Tibial artery (tissue), 4 donors: ENCODE measurements at regions not wholly inside any gene's neighbourhood (a gene's known extent, or its start where the extent isn't known, plus 50 kb on each side); places are given as distances from the start of the nearest gene placed in this dataset.

ENCODE experiments used
- DNase-seq, 2 donors: peaks; one replicate each; pipeline ENCODE4 v3.0.0-alpha.2; 2019
- H3K27ac ChIP-seq, 2 donors: fragments of 200-600 bp; sonication (generic) in 1 of 2; 1 replicate in 1 of 2; 2 replicates in 1 of 2; pipeline ENCODE4 v1.5.1; 2018 to 2019; ENCODE audit warnings: mild to moderate bottlenecking in 1 of 2
- H3K27me3 ChIP-seq, 2 donors: fragments of 200-600 bp; sonication (generic) in 1 of 2; one replicate each; pipeline versions ENCODE4 v1.5.1 to v1.6.0; 2016 to 2019
- H3K36me3 ChIP-seq, 3 donors: fragments of 200-600 bp; sonication (generic) in 2 of 3; one replicate each; pipeline ENCODE4 v1.5.1; 2016 to 2019; ENCODE audit warnings: mild to moderate bottlenecking in 2 of 3
- H3K4me1 ChIP-seq, 4 donors: fragments of 200-600 bp; sonication (generic) in 2 of 4; 1 replicate in 3 of 4; 2 replicates in 1 of 4; pipeline ENCODE4 v1.5.1; 2016 to 2019
- H3K4me3 ChIP-seq, 2 donors: fragments of 200-600 bp; sonication (generic) in 1 of 2; 1 replicate in 1 of 2; 2 replicates in 1 of 2; pipeline ENCODE4 v1.5.1; 2018 to 2019; ENCODE audit warnings: mild to moderate bottlenecking in 2 of 2
- H3K9me3 ChIP-seq, 3 donors: fragments of 200-600 bp; sonication (generic) in 1 of 3; one replicate each; pipeline ENCODE4 v1.5.1; 2016 to 2019
- intact Hi-C: fragments of 100-400 bp; cut with DNase I; formaldehyde crosslinking; loops from one replicate; pipeline ENCODE4 v1.15.0; 2023; ENCODE audit warnings: low total_unique reads
- TF ChIP-seq, protein P1 (sequence below), 2 experiments: fragments of 200-600 bp in 1 of 2; fragments of 450-650 bp in 1 of 2; IDR thresholded peaks; one replicate each; pipeline ENCODE4 v1.5.1; 2017 to 2019; ENCODE audit warnings: antibody characterized with exemption in 2 of 2, mild to moderate bottlenecking in 1 of 2, moderate library complexity in 1 of 2

- no peak overlapping the region for H3K4me3 ChIP-seq
- H3K4me1 ChIP-seq, result no peaks in the 10 kb centered on the region
- peaks cover 0 to 8% of the 10 kb centered on the region in 2 donors for H3K27me3 ChIP-seq
- H3K36me3 ChIP-seq, result no peaks in the 10 kb centered on the region
- H3K27ac ChIP-seq, result no peak overlapping the region
- DNase-seq, result no peak
- intact Hi-C loops, result no loop called here
- no peaks in the 10 kb centered on the region for H3K9me3 ChIP-seq
- TF ChIP-seq, protein P1, sequence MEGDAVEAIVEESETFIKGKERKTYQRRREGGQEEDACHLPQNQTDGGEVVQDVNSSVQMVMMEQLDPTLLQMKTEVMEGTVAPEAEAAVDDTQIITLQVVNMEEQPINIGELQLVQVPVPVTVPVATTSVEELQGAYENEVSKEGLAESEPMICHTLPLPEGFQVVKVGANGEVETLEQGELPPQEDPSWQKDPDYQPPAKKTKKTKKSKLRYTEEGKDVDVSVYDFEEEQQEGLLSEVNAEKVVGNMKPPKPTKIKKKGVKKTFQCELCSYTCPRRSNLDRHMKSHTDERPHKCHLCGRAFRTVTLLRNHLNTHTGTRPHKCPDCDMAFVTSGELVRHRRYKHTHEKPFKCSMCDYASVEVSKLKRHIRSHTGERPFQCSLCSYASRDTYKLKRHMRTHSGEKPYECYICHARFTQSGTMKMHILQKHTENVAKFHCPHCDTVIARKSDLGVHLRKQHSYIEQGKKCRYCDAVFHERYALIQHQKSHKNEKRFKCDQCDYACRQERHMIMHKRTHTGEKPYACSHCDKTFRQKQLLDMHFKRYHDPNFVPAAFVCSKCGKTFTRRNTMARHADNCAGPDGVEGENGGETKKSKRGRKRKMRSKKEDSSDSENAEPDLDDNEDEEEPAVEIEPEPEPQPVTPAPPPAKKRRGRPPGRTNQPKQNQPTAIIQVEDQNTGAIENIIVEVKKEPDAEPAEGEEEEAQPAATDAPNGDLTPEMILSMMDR (IDR thresholded peaks at IDR 0.05), result no peak
Measured at GRCh38 chr22:17318817-17319216, 50.4 kb upstream of the CECR2 start.

DNA sequence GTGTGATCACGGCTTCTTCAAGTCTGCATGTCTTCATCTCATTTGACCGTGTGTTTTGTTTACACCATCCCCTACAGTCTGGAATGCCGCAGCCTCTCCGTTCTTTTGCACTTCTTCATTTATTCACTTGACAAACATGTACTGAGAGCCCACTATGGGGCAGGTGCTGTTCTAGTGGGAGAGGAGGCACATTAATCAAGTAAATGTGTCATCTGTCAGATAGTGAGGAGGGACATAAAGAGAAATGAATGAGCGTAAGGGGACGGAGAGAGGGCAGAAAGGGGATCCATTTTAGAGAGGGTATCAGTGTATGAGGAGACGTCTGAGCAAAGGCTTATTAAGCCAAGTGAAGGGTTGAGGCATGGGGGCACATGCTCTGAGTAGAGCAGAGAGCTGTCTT lies 54.0 kb upstream of the CECR2 start:
- DNase-seq, result no peak
- no peak overlapping the region for H3K27ac ChIP-seq
- no peaks in the 10 kb centered on the region for H3K4me1 ChIP-seq
- H3K36me3 ChIP-seq, result no peaks in the 10 kb centered on the region
- H3K4me3 ChIP-seq, result no peak overlapping the region
- TF ChIP-seq, protein P1 (IDR thresholded peaks at IDR 0.05), result no peak
- intact Hi-C loops, result no loop called here
- peaks cover 0 to 6% of the 10 kb centered on the region in 2 donors for H3K27me3 ChIP-seq
- no peaks in the 10 kb centered on the region for H3K9me3 ChIP-seq

DNA sequence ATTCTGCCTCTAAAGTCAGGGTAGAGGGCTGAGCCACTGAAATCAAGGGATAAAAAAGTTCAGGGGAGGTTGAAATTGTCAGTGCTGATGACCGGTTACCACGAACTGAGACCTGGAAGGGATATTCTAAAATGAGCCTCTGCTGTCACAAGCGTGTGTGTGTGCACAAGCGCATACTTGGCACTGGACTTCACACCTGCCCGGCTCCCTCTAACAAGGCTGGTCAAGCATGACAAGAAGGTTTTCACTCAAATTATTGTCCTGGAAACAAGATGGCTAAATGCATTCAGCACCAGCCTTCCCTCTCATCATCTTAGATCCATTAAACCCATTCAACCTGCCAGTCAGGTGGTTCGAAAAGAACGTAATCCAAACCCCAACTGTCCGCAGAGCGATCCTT lies 54.8 kb upstream of the CECR2 start:
- H3K27me3 ChIP-seq, result peaks cover 0 to 6% of the 10 kb centered on the region in 2 donors
- no peak for DNase-seq
- H3K27ac ChIP-seq, result no peak overlapping the region
- H3K4me3 ChIP-seq, result no peak overlapping the region
- intact Hi-C loops, result no loop called here
- H3K36me3 ChIP-seq, result no peaks in the 10 kb centered on the region
- H3K4me1 ChIP-seq, result no peaks in the 10 kb centered on the region
- TF ChIP-seq, protein P1 (IDR thresholded peaks at IDR 0.05), result no peak
- no peaks in the 10 kb centered on the region for H3K9me3 ChIP-seq

DNA sequence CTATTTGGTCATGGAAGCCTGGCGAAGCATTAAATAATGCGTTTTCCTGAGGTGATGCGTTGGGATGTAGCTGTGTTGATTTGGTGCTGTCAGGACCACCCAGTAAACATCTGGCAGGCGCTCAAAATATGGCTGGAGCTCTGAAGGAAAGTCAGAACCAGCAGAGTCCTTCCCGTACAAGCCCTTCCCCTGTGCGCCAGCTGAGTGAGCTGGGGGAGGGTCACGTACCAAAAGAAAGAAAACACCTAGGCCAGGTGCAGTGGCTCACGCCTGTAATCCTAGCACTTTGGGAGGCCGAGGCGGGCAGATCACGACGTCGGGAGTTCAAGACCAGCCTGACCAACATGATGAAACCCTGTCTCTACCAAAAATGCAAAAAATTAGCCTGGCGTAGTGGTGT lies 55.6 kb upstream of the CECR2 start:
- intact Hi-C loops, result no loop called here
- H3K36me3 ChIP-seq, result no peaks in the 10 kb centered on the region
- H3K27ac ChIP-seq, result no peak overlapping the region
- no peak for DNase-seq
- H3K4me1 ChIP-seq, result no peaks in the 10 kb centered on the region
- no peaks in the 10 kb centered on the region for H3K9me3 ChIP-seq
- H3K4me3 ChIP-seq, result no peak overlapping the region
- H3K27me3 ChIP-seq, result peaks cover 0 to under 1% of the 10 kb centered on the region in 2 donors
- TF ChIP-seq, protein P1 (IDR thresholded peaks at IDR 0.05), result no peak

- intact Hi-C loops, result no loop called here
- H3K4me3 ChIP-seq, result no peak overlapping the region
- H3K4me1 ChIP-seq, result no peaks in the 10 kb centered on the region
- H3K36me3 ChIP-seq, result no peaks in the 10 kb centered on the region
- TF ChIP-seq, protein P1 (IDR thresholded peaks at IDR 0.05), result no peak
- H3K27ac ChIP-seq, result no peak overlapping the region
- H3K27me3 ChIP-seq, result no peaks in the 10 kb centered on the region
- no peaks in the 10 kb centered on the region for H3K9me3 ChIP-seq
- no peak for DNase-seq
Measured at GRCh38 chr22:17307566-17307965, 61.7 kb upstream of the CECR2 start.

DNA sequence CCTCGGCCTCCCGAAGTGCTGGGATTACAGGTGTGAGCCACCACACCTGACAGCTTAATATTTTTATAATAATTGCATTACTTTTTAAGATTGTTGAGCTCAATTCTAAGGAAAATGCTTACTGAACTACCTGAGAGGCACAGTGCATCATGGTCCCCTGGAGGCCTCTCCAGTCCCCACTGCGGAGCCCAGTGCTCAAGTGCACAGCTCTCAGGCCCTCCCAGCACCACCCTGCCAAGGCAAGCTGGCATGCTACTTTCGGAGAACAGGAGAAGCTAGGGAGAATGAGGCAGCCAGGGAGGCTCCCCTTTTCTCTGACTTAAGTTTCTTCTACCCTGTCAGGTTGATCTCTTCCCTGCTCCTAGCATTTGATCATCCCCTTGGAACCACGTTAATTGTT lies 64.2 kb upstream of the CECR2 start:
- intact Hi-C loops, result no loop called here
- H3K4me1 ChIP-seq, result no peaks in the 10 kb centered on the region
- H3K36me3 ChIP-seq, result no peaks in the 10 kb centered on the region
- no peaks in the 10 kb centered on the region for H3K27me3 ChIP-seq
- TF ChIP-seq, protein P1 (IDR thresholded peaks at IDR 0.05), result no peak
- H3K4me3 ChIP-seq, result no peak overlapping the region
- DNase-seq, result no peak
- no peak overlapping the region for H3K27ac ChIP-seq
- no peaks in the 10 kb centered on the region for H3K9me3 ChIP-seq
